Activated CD4-positive, alpha-beta T cell treated with anti-CD3 and anti-CD28 coated beads, Interleukin-2, Interleukin-6, amounts not matched to agents 100 ng/mL and 50 ng/mL, durations not matched to agents 16 hours and 8 hours (primary cell): ENCODE measurements at regions not wholly inside any gene's neighbourhood (a gene's known extent, or its start where the extent isn't known, plus 50 kb on each side); places are given as distances from the start of the nearest gene placed in this dataset.

Source experiments
- DNase-seq: peaks from one replicate; pipeline ENCODE4 v3.0.0-alpha.2; 2020

GRCh38 chr18:50492097-50492496 is 67.8 kb upstream of the MAPK4 start:
- no peak for DNase-seq

GRCh38 chr18:50494569-50494968 is 65.3 kb upstream of the MAPK4 start:
- DNase-seq = no peak

GRCh38 chr18:50506362-50506761 is 53.5 kb upstream of the MAPK4 start:
- DNase-seq = no peak

GRCh38 chr18:50507120-50507590 is 52.7 kb upstream of the MAPK4 start:
- peak; percentile 6 for DNase-seq

- no peak for DNase-seq
Measured at GRCh38 chr18:50508228-50508627, 51.7 kb upstream of the MAPK4 start.

- no peak for DNase-seq
Measured at GRCh38 chr18:50509012-50509411, 50.9 kb upstream of the MAPK4 start.
